Kidney (tissue), 13 donors: ENCODE measurements at regions not wholly inside any gene's neighbourhood (a gene's known extent, or its start where the extent isn't known, plus 50 kb on each side); places are given as distances from the start of the nearest gene placed in this dataset.
A peak's percentile ranks its signal among the peaks of the same experiment; 100 is the strongest.

Source experiments
- DNase-seq, 5 donors: peaks; one replicate each; pipeline ENCODE4 v3.0.0-alpha.2; 2013 to 2020
- FAIRE-seq: peaks from 2 replicates; lab custom pipeline; 2012; peaks lifted over from hg19 to GRCh38; lab: Jason Lieb, UNC
- H3K27ac ChIP-seq, 2 donors: one replicate each; pipeline ENCODE4 v1.7.0; 2013; ENCODE audit warnings: low read depth in 2 of 2, low read length in 2 of 2, inconsistent platforms in 1 of 2
- H3K27me3 ChIP-seq: one replicate; pipeline ENCODE4 v1.7.1; 2013; ENCODE audit warnings: low read length, inconsistent platforms; ENCODE audit not compliant: control insufficient read depth, insufficient read depth
- H3K36me3 ChIP-seq, 3 donors: one replicate each; pipeline versions ENCODE4 v1.7.0 to v1.7.1; 2013; ENCODE audit warnings: low read length in 3 of 3, control low read depth in 1 of 3, inconsistent platforms in 1 of 3; ENCODE audit not compliant: insufficient read depth in 3 of 3, control insufficient read depth in 2 of 3
- H3K4me1 ChIP-seq, 3 donors: one replicate each; pipeline versions ENCODE4 v1.7.0 to v1.7.1; 2013; ENCODE audit warnings: low read length in 3 of 3, inconsistent platforms in 1 of 3, low read depth in 1 of 3; ENCODE audit not compliant: control insufficient read depth in 2 of 3, insufficient read depth in 2 of 3
- H3K4me3 ChIP-seq, 3 donors: one replicate each; pipeline versions ENCODE4 v1.7.0 to v1.8.1; 2013; ENCODE audit warnings: low read length in 3 of 3, control low read depth in 1 of 3, inconsistent platforms in 1 of 3
- H3K9ac ChIP-seq, 3 donors: one replicate each; pipeline versions ENCODE4 v1.7.0 to v1.7.1; 2013; ENCODE audit warnings: low read length in 3 of 3, control low read depth in 1 of 3, inconsistent platforms in 1 of 3
- H3K9me3 ChIP-seq, 3 donors: one replicate each; pipeline versions ENCODE4 v1.7.0 to v1.7.1; 2013; ENCODE audit warnings: low read length in 3 of 3, control low read depth in 1 of 3, inconsistent platforms in 1 of 3; ENCODE audit not compliant: control insufficient read depth in 2 of 3, insufficient read depth in 1 of 3
- intact Hi-C: fragments of 100-400 bp; cut with DNase I; formaldehyde crosslinking; loops from one replicate; pipeline ENCODE4 v1.11.1; 2022
- TF ChIP-seq, protein P1 (sequence below): IDR thresholded peaks from 3 replicates; pipeline ENCODE4 v1.5.1; 2012; ENCODE audit warnings: mild to moderate bottlenecking, moderate library complexity, borderline replicate concordance; ENCODE audit not compliant: insufficient read depth; ENCODE audit errors: extremely low read depth
- donor health status: control.
- donor health status: control.
- donor health status: control.
- donor health status: control.
- donor health status: control.
- donor health status: DM: yes; HTN: yes; CAD: no.
- donor health status: Normal renal cell carcinoma (clear cell type).

DNA sequence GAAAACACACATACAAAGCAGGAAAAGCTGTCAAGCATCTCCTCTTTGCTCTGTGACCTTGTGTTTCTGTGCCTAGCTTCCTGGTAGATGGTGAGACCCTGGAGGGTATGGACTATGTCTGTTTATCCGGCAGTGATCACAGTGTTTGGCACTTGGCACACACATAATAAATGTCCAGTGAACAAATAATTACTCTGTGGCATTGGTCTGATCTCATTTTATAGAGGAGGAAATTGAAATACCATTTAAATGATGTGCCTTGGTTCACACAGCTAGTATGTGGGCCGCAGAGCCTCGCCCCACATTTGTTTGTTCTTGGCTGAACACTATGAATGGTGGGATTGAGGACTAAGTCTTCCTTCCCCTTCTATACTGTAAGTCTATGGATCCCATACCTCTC, 104.7 kb upstream of the SPON1 start:
- intact Hi-C loops = no loop called here
- H3K9ac ChIP-seq = no peak overlapping the region
- no peak for DNase-seq
- FAIRE-seq = no peak
- no peaks in the 10 kb centered on the region for H3K27me3 ChIP-seq
- no peak overlapping the region for H3K27ac ChIP-seq
- no peaks in the 10 kb centered on the region for H3K9me3 ChIP-seq
- H3K4me3 ChIP-seq = no peak overlapping the region
- no peaks in the 10 kb centered on the region for H3K36me3 ChIP-seq
- no peaks in the 10 kb centered on the region for H3K4me1 ChIP-seq
- TF ChIP-seq, protein P1, sequence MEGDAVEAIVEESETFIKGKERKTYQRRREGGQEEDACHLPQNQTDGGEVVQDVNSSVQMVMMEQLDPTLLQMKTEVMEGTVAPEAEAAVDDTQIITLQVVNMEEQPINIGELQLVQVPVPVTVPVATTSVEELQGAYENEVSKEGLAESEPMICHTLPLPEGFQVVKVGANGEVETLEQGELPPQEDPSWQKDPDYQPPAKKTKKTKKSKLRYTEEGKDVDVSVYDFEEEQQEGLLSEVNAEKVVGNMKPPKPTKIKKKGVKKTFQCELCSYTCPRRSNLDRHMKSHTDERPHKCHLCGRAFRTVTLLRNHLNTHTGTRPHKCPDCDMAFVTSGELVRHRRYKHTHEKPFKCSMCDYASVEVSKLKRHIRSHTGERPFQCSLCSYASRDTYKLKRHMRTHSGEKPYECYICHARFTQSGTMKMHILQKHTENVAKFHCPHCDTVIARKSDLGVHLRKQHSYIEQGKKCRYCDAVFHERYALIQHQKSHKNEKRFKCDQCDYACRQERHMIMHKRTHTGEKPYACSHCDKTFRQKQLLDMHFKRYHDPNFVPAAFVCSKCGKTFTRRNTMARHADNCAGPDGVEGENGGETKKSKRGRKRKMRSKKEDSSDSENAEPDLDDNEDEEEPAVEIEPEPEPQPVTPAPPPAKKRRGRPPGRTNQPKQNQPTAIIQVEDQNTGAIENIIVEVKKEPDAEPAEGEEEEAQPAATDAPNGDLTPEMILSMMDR = no peak

GRCh38 chr11:13859892-13860291, 102.6 kb upstream of the SPON1 start:
- TF ChIP-seq, protein P1 = no peak
- no peak overlapping the region for H3K27ac ChIP-seq
- no peak overlapping the region for H3K9ac ChIP-seq
- FAIRE-seq (no peak), DNase-seq (peak in 1 of 5 donors; percentile 24)
- no peaks in the 10 kb centered on the region for H3K36me3 ChIP-seq
- intact Hi-C loops = no loop called here
- no peaks in the 10 kb centered on the region for H3K4me1 ChIP-seq
- H3K4me3 ChIP-seq = no peak overlapping the region
- no peaks in the 10 kb centered on the region for H3K27me3 ChIP-seq
- H3K9me3 ChIP-seq = no peaks in the 10 kb centered on the region

- TF ChIP-seq, protein P1 = no peak
- no peaks in the 10 kb centered on the region for H3K9me3 ChIP-seq
- no peaks in the 10 kb centered on the region for H3K4me1 ChIP-seq
- no peak overlapping the region for H3K4me3 ChIP-seq
- FAIRE-seq (no peak), DNase-seq (no peak)
- no peak overlapping the region for H3K9ac ChIP-seq
- no peaks in the 10 kb centered on the region for H3K36me3 ChIP-seq
- no peak overlapping the region for H3K27ac ChIP-seq
- no peaks in the 10 kb centered on the region for H3K27me3 ChIP-seq
- intact Hi-C loops = no loop called here
These were observed 101.1 kb upstream of the SPON1 start for GRCh38 chr11:13861411-13861810.

DNA sequence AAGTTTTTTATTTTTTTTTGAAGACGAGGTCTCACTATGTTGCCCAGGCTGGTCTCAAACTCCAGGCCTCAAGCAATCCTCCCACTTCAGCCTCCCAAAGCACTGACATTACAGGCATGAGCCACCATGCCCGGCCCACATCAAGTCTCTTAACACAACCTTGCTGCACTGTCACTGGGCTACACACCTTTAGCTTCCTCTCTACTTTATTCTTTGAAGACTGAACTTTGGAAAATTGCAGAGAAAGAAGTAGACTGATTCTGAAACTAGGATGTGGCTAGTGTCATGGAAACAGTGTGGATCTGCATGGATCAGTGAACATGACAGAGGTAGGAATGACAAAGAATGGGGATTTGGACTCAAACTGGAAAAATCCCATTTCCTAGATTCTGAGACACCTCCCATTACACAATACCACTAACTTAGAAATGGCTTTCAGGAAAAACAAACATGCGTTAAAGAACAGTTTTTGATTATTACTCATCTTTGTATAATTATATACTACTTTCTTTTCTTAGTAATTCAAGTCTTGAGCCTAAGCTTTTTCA, 99.6 kb upstream of the SPON1 start:
- FAIRE-seq = no peak
- TF ChIP-seq, protein P1 = no peak
- H3K4me1 ChIP-seq = no peaks in the 10 kb centered on the region
- H3K9ac ChIP-seq = no peak overlapping the region
- intact Hi-C loops = no loop called here
- DNase-seq = no peak
- no peaks in the 10 kb centered on the region for H3K9me3 ChIP-seq
- H3K27ac ChIP-seq = no peak overlapping the region
- H3K4me3 ChIP-seq = no peak overlapping the region
- H3K36me3 ChIP-seq = no peaks in the 10 kb centered on the region
- no peaks in the 10 kb centered on the region for H3K27me3 ChIP-seq
